ENCODE measurements at regions not wholly inside any gene's neighbourhood (a gene's known extent, or its start where the extent isn't known, plus 50 kb on each side); places are given as distances from the start of the nearest gene placed in this dataset.

DNA sequence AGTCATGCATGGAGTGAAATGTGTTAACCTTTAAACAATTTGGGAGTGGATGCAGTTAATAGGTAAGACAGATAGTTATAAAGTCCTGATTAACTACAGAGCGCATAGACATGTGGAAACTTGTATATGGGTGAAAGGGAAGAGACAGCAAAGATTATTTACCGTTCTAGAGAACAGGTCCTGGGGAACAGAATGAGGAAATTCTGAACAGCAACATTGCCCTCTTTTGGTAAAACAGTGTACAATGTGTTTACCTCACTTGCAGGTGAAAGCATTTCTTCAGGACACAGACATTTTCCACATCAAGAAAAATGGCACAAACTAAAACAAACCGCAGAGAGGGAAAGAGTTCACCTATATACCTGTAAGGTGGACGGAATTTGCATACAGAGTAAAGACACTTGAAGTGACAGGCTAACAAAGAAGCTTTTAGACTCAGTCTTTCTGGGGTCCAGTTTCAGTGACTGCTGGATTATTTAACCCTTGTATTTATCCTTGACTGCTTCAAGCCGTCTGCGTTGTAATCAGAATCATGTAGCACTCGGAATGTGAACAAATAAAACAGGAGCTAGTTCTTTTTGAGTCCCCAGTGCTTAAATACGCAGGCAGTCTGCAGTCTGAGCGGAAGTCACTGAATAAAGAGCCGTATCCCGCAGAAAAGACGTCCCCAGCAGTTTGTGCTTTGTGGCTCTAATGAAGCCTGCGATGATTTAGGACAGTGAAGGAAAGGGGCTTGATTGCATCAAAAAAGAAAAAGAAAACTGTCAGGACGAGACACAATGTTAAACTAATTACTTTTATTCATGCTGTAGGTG, 364.8 kb upstream of the GALNT5 start:
- ATAC-seq: peak; percentile 72

GRCh38 chr2:156896294-156896693, 361.2 kb upstream of the GALNT5 start:
- no peak for ATAC-seq
- intact Hi-C loops (cut with DNase I): loop anchor here (10.0 kb wide), 2 partner anchors 299 to 301 kb away; no protein-coding TSS in a partner anchor

More for the DNA sequence above, 364.8 kb upstream of the GALNT5 start:
- intact Hi-C loops (cut with DNase I): loop anchor here (1.0 to 10.0 kb wide), 4 partner anchors 243 to 1515 kb away; no protein-coding TSS in a partner anchor
- no peak for DNase-seq (ENCODE audit: missing footprints)

GRCh38 chr2:156897548-156897947, 360.0 kb upstream of the GALNT5 start:
- intact Hi-C loops (cut with DNase I): loop anchor here (10.0 kb wide), 2 partner anchors 297 to 303 kb away; no protein-coding TSS in a partner anchor

More at GRCh38 chr2:156896294-156896693, 361.2 kb upstream of the GALNT5 start:
- no peak for DNase-seq (ENCODE audit: missing footprints)

DNA sequence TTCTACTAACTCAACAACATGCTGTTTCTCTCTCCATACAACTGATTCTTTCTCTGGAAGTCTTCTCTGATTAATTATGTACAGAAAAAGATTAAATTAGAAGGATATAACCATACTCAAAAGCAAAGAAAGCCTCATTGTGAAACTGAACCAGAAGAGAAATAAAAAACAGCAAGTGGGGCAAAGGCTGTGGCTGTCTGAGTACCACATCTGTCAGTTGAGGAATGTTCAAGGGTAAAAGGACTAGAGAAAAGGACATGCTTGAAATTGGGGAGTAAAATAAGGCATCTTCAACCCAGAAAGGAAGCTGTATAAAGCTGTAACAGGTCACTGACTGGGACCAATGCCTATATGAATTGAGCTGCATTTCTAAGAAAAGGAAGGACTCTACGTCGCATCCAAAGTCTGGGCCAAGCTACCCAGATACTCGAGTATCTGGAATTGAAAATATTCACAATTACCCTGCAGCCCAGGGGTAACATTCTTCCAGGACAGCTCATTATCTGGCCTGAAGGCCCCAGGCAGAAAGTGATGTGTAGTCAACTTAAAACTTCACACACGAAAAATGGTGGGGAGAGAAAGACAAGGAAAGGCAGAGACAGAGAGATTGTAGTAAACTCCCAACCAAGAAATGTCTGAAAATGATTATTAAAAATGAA, 356.0 kb upstream of the GALNT5 start:
- DNase-seq (ENCODE audit: missing footprints) (no peak), ATAC-seq (no peak)
- intact Hi-C loops (cut with DNase I): no loop called here

More at GRCh38 chr2:156897548-156897947, 360.0 kb upstream of the GALNT5 start:
- DNase-seq (ENCODE audit: missing footprints): no peak
- ATAC-seq: no peak

- ATAC-seq (no peak), DNase-seq (ENCODE audit: missing footprints) (no peak)
- intact Hi-C loops (cut with DNase I): no loop called here
Observed at GRCh38 chr2:156903335-156903734, 354.2 kb upstream of the GALNT5 start.

- DNase-seq (ENCODE audit: missing footprints): no peak
- ATAC-seq: no peak
- intact Hi-C loops (cut with DNase I): no loop called here
Observed at GRCh38 chr2:156907806-156908205, 349.7 kb upstream of the GALNT5 start.

GRCh38 chr2:156908825-156909224, 348.7 kb upstream of the GALNT5 start:
- intact Hi-C loops (cut with DNase I): no loop called here
- ATAC-seq (no peak), DNase-seq (ENCODE audit: missing footprints) (no peak)

- DNase-seq (ENCODE audit: missing footprints) (no peak), ATAC-seq (no peak)
- intact Hi-C loops (cut with DNase I): no loop called here
Observed at GRCh38 chr2:156909983-156910382, 347.5 kb upstream of the GALNT5 start.

GRCh38 chr2:156915332-156915731, 342.2 kb upstream of the GALNT5 start:
- intact Hi-C loops (cut with DNase I): no loop called here
- no peak for ATAC-seq
- no peak for DNase-seq (ENCODE audit: missing footprints)

DNA sequence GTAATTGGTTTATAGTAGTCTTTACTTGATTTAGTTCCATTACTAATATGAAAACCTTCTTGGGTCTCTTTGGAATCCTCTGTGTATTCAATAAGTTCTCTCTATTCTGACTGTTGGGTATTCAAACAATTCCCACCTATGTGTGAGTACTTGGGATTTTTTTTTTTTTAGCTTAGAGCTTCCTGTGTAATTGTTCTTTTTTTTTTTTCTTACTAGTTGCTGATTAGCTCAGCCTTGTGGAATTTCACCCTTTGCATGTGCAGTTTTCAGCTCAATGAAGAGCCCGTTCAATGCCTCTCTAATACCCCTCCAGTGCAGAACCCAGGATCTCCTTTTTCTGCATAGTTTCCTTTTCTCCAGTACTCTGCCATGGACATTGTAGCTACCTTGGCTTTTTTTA, 339.1 kb upstream of the GALNT5 start:
- no peak for DNase-seq (ENCODE audit: missing footprints)
- no peak for ATAC-seq
- intact Hi-C loops (cut with DNase I): no loop called here

DNA sequence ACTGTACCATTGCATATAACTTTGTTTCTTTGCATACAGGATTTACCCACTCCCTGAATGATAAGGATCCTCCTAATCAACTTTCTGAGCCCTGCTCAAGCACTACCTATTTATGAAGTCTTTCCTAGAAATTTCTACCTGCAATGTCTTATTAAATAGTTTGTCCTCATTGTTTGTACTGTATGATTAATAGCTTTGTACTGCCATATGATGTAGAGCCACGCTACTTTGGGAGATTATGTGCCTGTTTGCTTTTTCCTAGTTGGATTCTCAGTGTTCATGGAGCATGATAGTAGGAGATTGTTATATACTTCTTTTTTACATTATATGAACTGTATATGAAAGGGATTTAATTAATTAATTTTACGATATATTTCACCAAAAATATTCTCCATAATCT, 327.1 kb upstream of the GALNT5 start:
- intact Hi-C loops (cut with DNase I): no loop called here
- no peak for DNase-seq (ENCODE audit: missing footprints)
- no peak for ATAC-seq

DNA sequence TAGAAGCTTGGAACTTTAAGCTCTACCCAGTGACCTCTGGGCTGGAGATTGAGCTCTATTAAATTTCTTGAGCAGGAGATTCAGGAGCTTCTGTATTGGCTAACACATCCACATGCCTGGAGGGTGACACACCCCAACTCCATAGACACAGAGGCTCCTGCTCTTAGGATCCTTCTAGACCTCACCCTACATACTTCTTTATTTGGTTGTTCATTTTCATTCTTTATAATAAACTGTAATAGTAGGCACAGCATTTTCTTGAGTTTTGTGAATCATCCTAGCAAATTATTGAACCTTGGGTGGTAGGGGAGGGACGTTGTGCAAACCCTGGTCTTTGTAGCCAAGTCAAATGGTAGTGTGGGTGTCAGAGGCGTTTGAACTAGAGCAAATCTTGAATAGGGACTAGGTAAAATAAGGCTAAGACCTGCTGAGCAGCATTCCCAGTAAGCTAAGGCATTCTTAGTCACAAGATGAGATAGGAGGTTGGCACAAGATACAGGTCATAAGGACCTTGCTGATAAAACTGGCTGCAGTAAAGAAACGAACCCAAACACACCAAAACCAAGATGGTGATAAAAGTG, 323.8 kb upstream of the GALNT5 start:
- ATAC-seq: no peak
- intact Hi-C loops (cut with DNase I): no loop called here
- no peak for DNase-seq (ENCODE audit: missing footprints)

DNA sequence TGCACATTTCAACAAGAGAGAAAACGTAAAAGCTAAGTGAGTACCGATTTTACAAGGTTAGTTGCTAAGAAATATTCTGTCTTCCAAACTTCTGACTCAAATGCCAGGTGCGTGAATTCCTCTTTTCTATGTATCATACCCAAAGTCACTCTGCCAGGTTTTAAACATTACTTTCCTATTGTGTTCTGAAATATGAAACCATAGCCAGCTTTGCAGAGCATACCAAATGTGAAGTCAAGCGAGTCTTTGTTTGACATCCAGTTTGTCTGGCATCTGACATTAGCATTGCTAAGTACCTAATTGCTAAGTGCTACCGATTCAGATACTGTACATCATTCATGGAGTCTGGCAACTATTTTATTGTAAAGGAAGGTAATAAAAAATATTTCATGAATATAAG, 321.9 kb upstream of the GALNT5 start:
- intact Hi-C loops (cut with DNase I): no loop called here
- ATAC-seq: no peak
- no peak for DNase-seq (ENCODE audit: missing footprints)

DNA sequence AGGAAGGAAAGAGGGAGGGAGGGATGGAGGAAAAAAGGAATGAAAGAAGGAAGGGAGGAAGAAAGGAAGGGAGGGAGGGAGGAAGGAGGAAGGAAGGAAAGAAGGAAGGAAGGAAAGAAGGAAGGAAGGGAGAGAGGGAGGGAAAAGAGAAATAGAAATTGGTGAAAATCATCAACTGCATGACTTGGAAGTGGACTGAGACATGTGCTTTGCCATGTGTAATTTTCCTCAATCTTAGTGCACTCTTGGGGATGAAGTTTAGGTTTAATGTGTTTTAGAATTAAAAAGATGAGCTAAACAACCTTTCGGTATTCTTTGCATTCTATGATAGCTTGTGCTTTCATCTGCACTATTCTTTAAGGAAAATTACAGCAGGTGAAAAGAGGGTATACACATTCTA, 320.1 kb upstream of the GALNT5 start:
- ATAC-seq (no peak), DNase-seq (ENCODE audit: missing footprints) (no peak)
- intact Hi-C loops (cut with DNase I): no loop called here

DNA sequence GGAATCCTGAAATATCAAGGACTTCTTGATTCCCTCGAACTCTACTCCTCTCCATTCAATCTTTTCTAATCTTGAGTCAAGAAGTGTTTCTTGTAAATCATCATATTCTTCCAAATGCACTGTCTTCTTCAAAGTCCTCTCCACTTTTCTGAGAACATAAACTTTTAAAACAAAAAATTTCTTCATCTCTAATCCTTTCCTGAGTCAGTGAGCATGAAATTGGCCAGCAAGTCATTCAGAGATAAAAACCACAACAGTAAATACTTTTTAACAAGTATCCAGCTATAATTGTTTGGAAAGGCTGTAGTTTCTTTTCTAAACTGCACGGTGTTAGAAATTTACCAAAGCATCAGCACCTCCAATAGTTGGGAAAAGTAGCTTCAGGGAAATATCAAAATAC, 312.6 kb upstream of the GALNT5 start:
- no peak for DNase-seq (ENCODE audit: missing footprints)
- intact Hi-C loops (cut with DNase I): no loop called here
- ATAC-seq: no peak

DNA sequence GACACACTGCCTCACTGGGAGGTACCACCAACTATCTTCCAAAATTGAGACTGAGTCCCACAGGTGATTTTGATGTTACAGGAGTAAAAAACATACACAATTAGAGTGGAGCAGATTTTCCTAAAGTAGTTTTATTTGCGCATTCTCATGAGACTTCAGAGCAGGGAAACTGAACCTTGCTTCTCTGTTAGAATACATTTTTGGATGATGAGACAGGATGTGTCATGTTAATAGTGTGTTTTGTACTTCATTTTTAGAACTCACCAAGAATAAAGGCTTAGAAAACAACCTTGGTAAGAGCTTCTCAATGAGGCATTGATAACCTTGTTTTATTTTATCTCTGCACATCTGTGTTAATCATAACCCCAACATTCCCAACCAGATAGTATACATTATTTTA, 310.2 kb upstream of the GALNT5 start:
- no peak for DNase-seq (ENCODE audit: missing footprints)
- ATAC-seq: no peak
- intact Hi-C loops (cut with DNase I): no loop called here

- DNase-seq (ENCODE audit: missing footprints) (no peak), ATAC-seq (no peak)
- intact Hi-C loops (cut with DNase I): no loop called here
Observed at GRCh38 chr2:156955701-156956100, 301.8 kb upstream of the GALNT5 start.

GRCh38 chr2:156956161-156956560, 301.3 kb upstream of the GALNT5 start:
- intact Hi-C loops (cut with DNase I): no loop called here
- ATAC-seq (no peak), DNase-seq (ENCODE audit: missing footprints) (no peak)

DNA sequence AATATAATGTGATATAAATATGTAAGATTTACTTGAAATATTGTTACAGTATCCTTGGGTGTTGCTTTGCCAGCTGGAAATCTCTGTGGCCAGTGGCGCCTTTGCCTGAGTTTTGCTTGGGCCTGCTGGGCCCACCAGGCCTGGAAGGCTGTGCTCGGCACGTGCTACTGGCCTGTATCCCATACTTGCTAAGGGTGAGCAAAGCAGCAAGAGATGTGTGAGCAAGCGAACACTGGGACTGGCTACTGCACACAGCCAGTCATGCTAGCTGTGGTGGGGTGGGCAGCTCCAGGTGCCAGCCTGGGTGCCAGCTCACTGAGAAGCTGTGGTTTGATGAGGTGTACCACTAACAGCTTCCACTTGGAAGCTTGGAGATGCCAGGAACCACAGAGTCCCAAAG, 299.1 kb upstream of the GALNT5 start:
- ATAC-seq (no peak), DNase-seq (ENCODE audit: missing footprints) (no peak)
- intact Hi-C loops (cut with DNase I): no loop called here

DNA sequence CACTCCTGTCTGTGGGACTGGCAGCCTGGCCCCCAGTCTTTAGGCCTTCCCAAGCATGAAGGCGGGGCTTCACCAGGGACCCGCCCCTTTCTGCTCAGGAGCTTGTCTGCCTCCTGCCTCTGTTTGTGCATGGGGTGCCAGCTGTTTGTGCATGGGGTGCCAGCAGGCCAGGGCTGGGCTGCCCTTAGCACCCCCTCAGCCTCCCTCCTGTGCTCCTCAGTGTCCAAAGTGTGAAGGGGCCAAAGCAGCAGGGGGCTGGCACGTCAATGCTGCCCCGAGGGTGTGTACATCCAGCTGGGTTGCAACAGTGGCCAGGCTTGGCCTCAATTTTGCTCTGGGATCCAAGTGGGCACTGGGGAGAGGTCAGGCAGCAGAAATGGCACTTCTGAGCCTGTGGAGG, 298.0 kb upstream of the GALNT5 start:
- ATAC-seq: no peak
- intact Hi-C loops (cut with DNase I): no loop called here
- DNase-seq (ENCODE audit: missing footprints): no peak

Measured in Right ventricle myocardium inferior (tissue), 1 donor.